GM12865 (cell line): ENCODE measurements at regions not wholly inside any gene's neighbourhood (a gene's known extent, or its start where the extent isn't known, plus 50 kb on each side); places are given as distances from the start of the nearest gene placed in this dataset.

ENCODE experiments used
- DNase-seq: peaks from one replicate; pipeline ENCODE4 v3.0.0; 2010; ENCODE audit warnings: low read depth
- H3K4me3 ChIP-seq: 2 replicates; pipeline ENCODE4 v1.5.1; 2011; ENCODE audit warnings: mild to moderate bottlenecking, low read depth, low read length, control low read depth
- CTCF ChIP-seq: IDR thresholded peaks from 2 replicates; pipeline ENCODE4 v1.5.1; 2011; ENCODE audit warnings: low read length, control low read depth, low read depth, inconsistent platforms; ENCODE audit not compliant: insufficient read depth; ENCODE audit errors: missing control alignments

- TF ChIP-seq CTCF, result no peak
- H3K4me3 ChIP-seq, result no peak overlapping the region
- no peak for DNase-seq
Observed at GRCh38 chr7:130884437-130885417, 150.7 kb upstream of the KLF14 start.

- no peak for TF ChIP-seq CTCF
- H3K4me3 ChIP-seq, result no peak overlapping the region
Observed at GRCh38 chr7:130886438-130887135, 152.6 kb upstream of the KLF14 start.

GRCh38 chr7:130887182-130887956 lies 153.4 kb upstream of the KLF14 start:
- no peak overlapping the region for H3K4me3 ChIP-seq
- DNase-seq, result no peak

More at GRCh38 chr7:130886438-130887135, 152.6 kb upstream of the KLF14 start:
- DNase-seq, result no peak

GRCh38 chr7:130887957-130888371 lies 154.0 kb upstream of the KLF14 start:
- no peak for TF ChIP-seq CTCF
- H3K4me3 ChIP-seq, result no peak overlapping the region

More at GRCh38 chr7:130887182-130887956, 153.4 kb upstream of the KLF14 start:
- no peak for TF ChIP-seq CTCF

GRCh38 chr7:130888468-130888867 lies 154.5 kb upstream of the KLF14 start:
- no peak for TF ChIP-seq CTCF
- H3K4me3 ChIP-seq, result no peak overlapping the region
- no peak for DNase-seq

More at GRCh38 chr7:130887957-130888371, 154.0 kb upstream of the KLF14 start:
- DNase-seq, result no peak

GRCh38 chr7:130890176-130891020 lies 156.4 kb upstream of the KLF14 start:
- DNase-seq, result no peak
- H3K4me3 ChIP-seq, result no peak overlapping the region
- TF ChIP-seq CTCF, result no peak
